Stimulated activated CD4-positive, alpha-beta T cell treated with anti-CD3 and anti-CD28 coated beads, TNF-alpha, amount 100 ng/mL, for 1 hour (primary cell): ENCODE measurements at regions not wholly inside any gene's neighbourhood (a gene's known extent, or its start where the extent isn't known, plus 50 kb on each side); places are given as distances from the start of the nearest gene placed in this dataset.
"Not testable (repeated sequence)": the region's sequence is repeated elsewhere in the genome, so short reads cannot be mapped to it uniquely, and the experiment has no call there.

Experiments
- DNase-seq, 3 donors: peaks; one replicate each; pipeline ENCODE4 v3.0.0-alpha.2; 2020; ENCODE audit warnings: low read depth in 3 of 3, low spot score in 1 of 3

GRCh38 chrX:150118476-150118875 is 180.2 kb upstream of the EOLA2 start:
- no peak for DNase-seq

- no peak for DNase-seq
Measured at GRCh38 chrX:150119323-150119722, 181.0 kb upstream of the EOLA2 start.

GRCh38 chrX:150125045-150125444 is 186.8 kb upstream of the EOLA2 start:
- DNase-seq = not testable (repeated sequence)

- DNase-seq = no peak
Measured at GRCh38 chrX:150127216-150127615, 188.9 kb upstream of the EOLA2 start.

- DNase-seq = no peak
Measured at GRCh38 chrX:150143721-150144440, 205.6 kb upstream of the EOLA2 start.

GRCh38 chrX:150146271-150146896 is 208.1 kb upstream of the EOLA2 start:
- DNase-seq = no peak

GRCh38 chrX:150148749-150149672 is 210.7 kb upstream of the EOLA2 start:
- no peak for DNase-seq

GRCh38 chrX:150150076-150150779 is 211.9 kb upstream of the EOLA2 start:
- no peak for DNase-seq

GRCh38 chrX:150150780-150151125 is 212.4 kb upstream of the MAMLD1 start:
- DNase-seq = no peak

- DNase-seq = no peak
Measured at GRCh38 chrX:150152036-150152435, 211.1 kb upstream of the MAMLD1 start.

- DNase-seq = no peak
Measured at GRCh38 chrX:150152546-150152945, 210.6 kb upstream of the MAMLD1 start.

GRCh38 chrX:150155436-150156035 is 207.6 kb upstream of the MAMLD1 start:
- no peak for DNase-seq

GRCh38 chrX:150156615-150157014 is 206.5 kb upstream of the MAMLD1 start:
- DNase-seq = no peak

- no peak for DNase-seq
Measured at GRCh38 chrX:150157291-150157690, 205.8 kb upstream of the MAMLD1 start.

GRCh38 chrX:150158554-150159332 is 204.4 kb upstream of the MAMLD1 start:
- no peak for DNase-seq

- DNase-seq = no peak
Measured at GRCh38 chrX:150159537-150159936, 203.6 kb upstream of the MAMLD1 start.

- no peak for DNase-seq
Measured at GRCh38 chrX:150160656-150161055, 202.5 kb upstream of the MAMLD1 start.

- DNase-seq = no peak
Measured at GRCh38 chrX:150161193-150161592, 201.9 kb upstream of the MAMLD1 start.

- no peak for DNase-seq
Measured at GRCh38 chrX:150162141-150162540, 201.0 kb upstream of the MAMLD1 start.
